WTC11 (cell line): ENCODE measurements at regions not wholly inside any gene's neighbourhood (a gene's known extent, or its start where the extent isn't known, plus 50 kb on each side); places are given as distances from the start of the nearest gene placed in this dataset.
"Not testable (repeated sequence)": the region's sequence is repeated elsewhere in the genome, so short reads cannot be mapped to it uniquely, and the experiment has no call there.

Experiments
- CTCF ChIP-seq: fragments of 200-600 bp; IDR thresholded peaks from 2 replicates; pipeline ENCODE4 v1.8.0; 2022; ENCODE audit warnings: antibody characterized with exemption
- TF ChIP-seq, protein P1 (sequence below): sonication (generic); formaldehyde crosslinking; IDR thresholded peaks from 2 replicates; pipeline ENCODE4 v1.8.1; 2023; ENCODE audit warnings: mild to moderate bottlenecking, missing genetic modification reagents

GRCh38 chr22:25309586-25309985 is 90.1 kb downstream of the CRYBB2 start:
- not testable (repeated sequence) for TF ChIP-seq CTCF
- TF ChIP-seq, protein P1, sequence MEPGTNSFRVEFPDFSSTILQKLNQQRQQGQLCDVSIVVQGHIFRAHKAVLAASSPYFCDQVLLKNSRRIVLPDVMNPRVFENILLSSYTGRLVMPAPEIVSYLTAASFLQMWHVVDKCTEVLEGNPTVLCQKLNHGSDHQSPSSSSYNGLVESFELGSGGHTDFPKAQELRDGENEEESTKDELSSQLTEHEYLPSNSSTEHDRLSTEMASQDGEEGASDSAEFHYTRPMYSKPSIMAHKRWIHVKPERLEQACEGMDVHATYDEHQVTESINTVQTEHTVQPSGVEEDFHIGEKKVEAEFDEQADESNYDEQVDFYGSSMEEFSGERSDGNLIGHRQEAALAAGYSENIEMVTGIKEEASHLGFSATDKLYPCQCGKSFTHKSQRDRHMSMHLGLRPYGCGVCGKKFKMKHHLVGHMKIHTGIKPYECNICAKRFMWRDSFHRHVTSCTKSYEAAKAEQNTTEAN = not testable (repeated sequence)
